ENCODE measurements at regions not wholly inside any gene's neighbourhood (a gene's known extent, or its start where the extent isn't known, plus 50 kb on each side); places are given as distances from the start of the nearest gene placed in this dataset.

DNA sequence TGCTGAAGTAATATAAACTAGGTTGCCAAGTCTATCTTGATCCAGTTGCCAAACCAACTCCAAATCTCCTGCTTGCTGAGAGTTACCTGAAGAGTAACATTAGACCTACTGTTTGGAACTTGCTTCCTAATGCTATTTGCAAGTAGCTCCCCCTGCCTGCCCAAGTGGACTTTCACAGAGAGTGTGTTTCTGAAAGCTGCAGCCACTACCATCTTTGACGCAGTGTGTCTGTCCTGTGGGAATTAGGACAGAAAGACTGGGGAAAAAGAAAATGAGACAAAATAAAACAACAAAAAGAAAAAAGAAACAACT is 195.0 kb upstream of the HS3ST1 start:
- no peaks in the 10 kb centered on the region for H3K36me3 Mint-ChIP-seq
- H3K27ac Mint-ChIP-seq, result no peak overlapping the region
- DNase-seq (ENCODE audit: low spot score in 2 of 2) (no peak), ATAC-seq (no peak)
- H3K9me3 Mint-ChIP-seq, result peaks cover 0 to 4% of the 10 kb centered on the region in 2 donors

DNA sequence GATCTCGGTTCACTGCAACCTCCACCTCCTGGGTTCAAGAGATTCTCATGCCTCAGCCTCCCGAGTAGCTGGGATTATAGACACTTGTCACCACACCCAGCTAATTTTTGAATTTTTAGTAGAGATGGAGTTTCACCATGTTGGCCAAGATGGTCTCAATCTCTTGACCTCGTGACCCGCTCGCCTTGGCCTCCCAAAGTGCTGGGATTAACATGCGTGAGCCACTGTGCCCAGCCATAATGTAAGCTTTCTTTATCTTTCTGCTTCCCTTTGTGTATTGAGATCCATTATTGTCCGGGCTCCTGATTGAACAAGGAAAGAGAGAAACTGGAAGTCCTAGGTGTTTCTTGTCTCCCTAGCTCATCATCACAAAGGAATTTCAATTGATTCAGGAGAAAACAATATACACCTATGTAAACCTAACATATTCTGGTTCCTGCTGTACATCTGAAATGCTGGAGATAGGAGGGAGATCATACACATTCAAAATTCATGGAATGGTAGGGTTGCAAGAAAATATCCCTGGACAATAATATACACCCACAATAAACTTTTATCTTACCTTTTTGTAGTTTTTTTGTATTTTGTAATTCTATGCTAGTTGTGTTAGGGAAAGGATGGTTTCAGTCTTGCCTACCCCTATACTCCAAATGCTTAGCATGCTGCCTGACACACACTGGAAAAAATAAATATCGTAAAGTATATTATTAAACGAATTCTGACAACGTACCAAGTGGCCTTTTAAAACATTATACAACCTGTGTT is 194.4 kb upstream of the HS3ST1 start:
- Mint-ChIP-seq H3K9me3 (peaks cover 0 to 4% of the 10 kb centered on the region in 2 donors), H3K36me3 (no peaks in the 10 kb centered on the region), H3K27ac (no peak overlapping the region)
- ATAC-seq (no peak), DNase-seq (ENCODE audit: low spot score in 2 of 2) (no peak)

DNA sequence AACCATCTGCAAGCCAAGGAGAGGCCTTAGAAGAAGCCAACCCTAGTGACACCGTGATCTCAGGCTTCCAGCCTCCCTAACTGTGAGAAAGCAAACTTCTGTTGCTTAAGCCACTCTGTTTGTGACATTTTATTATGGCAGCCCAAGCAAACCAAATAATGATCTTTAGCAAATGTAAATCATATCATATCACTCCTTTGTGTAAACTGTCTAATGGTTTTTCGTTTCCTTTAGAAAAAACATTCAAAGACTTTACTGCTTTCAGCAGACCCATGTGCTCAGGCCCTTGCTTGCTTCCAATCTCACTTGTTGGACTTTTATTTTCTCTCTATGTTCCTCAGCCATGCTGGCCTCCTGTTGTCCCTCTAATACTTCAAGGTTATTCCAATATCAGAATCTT is 192.2 kb upstream of the HS3ST1 start:
- Mint-ChIP-seq H3K9me3 (no peaks in the 10 kb centered on the region), H3K27ac (no peak overlapping the region), H3K36me3 (no peaks in the 10 kb centered on the region)
- no peak for DNase-seq (ENCODE audit: low spot score in 2 of 2)
- ATAC-seq, result no peak

DNA sequence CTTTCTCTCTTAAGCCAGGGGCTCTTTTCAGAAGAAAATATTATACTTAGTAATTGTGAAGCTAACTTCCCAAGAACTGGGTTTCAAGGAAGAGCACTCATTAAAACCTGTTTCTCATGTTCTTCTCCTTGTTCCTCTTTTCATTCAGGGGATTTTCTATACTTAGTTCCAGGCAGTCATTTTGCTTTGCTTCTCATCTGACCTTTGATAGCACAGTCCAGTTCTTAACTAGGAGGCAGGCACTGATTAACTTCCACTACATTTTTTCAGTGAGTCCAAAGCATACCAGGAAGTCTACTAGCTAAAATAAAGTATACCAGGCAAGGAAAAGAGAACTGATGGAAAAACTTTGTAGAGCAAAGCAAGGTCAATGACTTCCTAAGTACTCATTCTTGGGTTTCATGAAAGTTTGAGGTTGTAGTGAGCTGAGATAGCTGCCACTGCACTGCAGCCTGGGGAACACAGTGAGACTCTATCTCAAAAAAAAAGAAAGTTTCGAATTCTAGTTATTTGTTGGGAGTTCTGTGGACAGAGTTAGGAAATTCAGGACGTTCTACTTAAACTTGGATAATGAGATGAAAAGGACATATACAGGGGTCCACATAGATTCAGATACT is 190.1 kb upstream of the HS3ST1 start:
- Mint-ChIP-seq H3K9me3 (no peaks in the 10 kb centered on the region), H3K27ac (no peak overlapping the region), H3K36me3 (no peaks in the 10 kb centered on the region)
- DNase-seq (ENCODE audit: low spot score in 2 of 2) (no peak), ATAC-seq (no peak)

DNA sequence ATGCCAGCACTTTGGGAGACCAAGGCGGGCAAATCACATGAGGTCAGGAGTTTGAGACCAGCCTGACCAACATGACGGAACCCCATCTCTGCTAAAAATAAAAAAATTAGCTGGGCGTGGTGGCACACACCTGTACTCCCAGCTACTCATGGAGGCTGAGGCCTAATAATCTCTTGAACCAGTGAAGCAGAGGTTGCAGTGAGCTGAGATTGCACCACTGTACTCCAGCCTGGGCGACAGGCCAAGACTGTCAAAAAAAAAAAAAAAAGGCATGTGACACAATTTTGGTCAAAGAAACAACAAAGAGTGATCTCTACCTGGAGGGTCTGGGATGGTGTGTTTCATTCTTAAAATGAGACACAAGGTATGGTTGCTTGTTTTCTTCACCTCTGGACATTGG is 188.2 kb upstream of the HS3ST1 start:
- no peak overlapping the region for H3K27ac Mint-ChIP-seq
- H3K36me3 Mint-ChIP-seq, result no peaks in the 10 kb centered on the region
- DNase-seq (ENCODE audit: low spot score in 2 of 2) (no peak), ATAC-seq (no peak)
- H3K9me3 Mint-ChIP-seq, result no peaks in the 10 kb centered on the region

DNA sequence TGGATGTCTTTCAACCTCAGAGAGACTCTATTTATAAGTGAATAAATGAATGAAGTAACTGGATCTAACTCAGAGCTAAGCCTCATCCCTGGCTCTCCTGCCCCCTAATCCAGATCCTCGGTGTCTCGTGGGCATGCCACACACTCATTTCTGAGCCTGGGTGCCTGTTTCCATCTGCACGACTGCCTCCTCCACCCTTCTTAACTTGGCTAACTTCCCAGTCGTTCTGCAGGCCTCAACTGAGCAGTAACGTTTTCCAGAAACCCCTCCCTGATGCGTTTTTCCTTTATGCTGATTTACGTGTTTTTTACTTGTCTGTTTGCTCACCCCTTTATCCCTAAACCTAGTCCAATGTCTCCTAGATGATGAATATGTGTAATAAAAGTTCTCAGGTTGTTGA is 186.9 kb upstream of the HS3ST1 start:
- DNase-seq (ENCODE audit: low spot score in 2 of 2) (no peak), ATAC-seq (no peak)
- Mint-ChIP-seq H3K36me3 (no peaks in the 10 kb centered on the region), H3K9me3 (no peaks in the 10 kb centered on the region), H3K27ac (no peak overlapping the region)

DNA sequence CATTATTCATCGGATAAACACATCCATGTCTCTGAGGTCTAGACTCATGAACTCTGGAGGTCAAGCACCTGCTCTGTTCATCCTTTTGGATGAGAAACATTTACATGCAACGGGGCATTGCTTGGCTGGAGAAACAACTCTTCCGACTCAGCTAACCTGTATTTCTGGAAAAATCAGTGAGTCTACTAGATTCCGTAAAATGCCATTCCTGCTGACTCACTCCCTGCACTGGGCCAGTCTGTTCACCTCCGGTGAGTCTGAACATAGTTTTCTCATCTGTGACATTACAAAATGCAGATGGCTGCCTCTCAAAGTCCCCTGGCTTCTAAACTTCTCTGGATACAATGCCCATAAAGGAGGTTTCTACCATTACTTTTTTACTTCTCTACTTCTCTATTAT is 185.7 kb upstream of the HS3ST1 start:
- no peak for ATAC-seq
- Mint-ChIP-seq H3K27ac (no peak overlapping the region), H3K36me3 (no peaks in the 10 kb centered on the region), H3K9me3 (no peaks in the 10 kb centered on the region)
- no peak for DNase-seq (ENCODE audit: low spot score in 2 of 2)

DNA sequence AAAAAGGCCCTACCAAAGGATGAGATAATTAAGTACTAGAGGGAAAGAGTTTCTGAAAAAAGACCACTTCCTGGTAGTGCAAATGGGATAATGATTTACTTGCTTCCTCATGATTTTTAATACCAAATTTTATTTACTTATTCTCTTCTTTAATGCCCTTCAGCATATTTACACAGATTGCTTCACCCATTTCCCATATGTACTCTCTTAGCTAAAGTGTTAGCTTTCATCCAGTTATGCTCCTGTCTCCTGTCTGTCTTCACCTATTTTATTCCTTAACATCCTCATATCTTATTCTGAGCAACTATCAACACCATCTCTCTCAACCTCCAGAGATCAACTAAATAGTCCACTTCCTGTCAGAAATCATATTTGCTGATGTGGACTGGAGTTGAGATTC is 183.2 kb upstream of the HS3ST1 start:
- Mint-ChIP-seq H3K27ac (no peak overlapping the region), H3K9me3 (no peaks in the 10 kb centered on the region), H3K36me3 (no peaks in the 10 kb centered on the region)
- ATAC-seq (no peak), DNase-seq (ENCODE audit: low spot score in 2 of 2) (no peak)

DNA sequence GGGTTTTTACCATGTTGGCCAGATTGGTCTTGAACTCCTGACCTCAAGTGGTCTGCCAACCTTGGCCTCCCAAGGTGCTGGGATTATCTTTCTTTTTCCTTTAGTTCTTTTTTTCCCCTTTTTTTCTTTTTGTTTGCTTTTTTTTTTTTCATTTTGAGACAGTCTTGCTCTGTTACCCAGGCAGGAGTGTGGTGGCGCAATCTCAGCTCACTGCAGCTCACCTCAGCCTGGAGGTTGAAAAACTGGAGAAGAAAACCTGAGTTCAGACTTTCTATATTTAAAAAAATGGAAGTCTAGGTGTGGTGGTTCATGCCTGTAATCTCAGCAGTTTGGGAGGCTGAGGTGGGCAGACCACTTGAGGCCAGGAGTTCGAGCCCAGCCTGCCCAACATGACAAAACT is 181.1 kb upstream of the HS3ST1 start:
- no peak for DNase-seq (ENCODE audit: low spot score in 2 of 2)
- Mint-ChIP-seq H3K36me3 (no peaks in the 10 kb centered on the region), H3K27ac (no peak overlapping the region), H3K9me3 (no peaks in the 10 kb centered on the region)
- no peak for ATAC-seq

DNA sequence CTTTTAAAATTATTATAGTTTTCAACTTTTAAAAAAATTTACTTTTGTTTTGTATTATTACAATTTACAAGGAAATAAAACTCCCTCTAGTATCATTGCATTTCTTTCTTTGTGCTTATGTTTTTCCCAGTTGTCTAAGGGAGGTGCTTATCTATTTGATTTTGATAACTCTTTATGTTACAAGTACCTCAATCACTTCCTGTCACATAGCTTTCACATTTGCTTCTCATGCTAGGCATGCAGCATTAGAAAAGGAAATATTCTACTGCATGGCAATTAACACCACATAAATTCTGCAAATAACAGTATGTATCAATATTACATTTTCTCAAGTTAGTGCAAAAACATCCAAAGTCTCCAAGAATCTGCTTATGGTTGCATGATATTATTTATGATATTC is 180.3 kb upstream of the HS3ST1 start:
- no peaks in the 10 kb centered on the region for H3K36me3 Mint-ChIP-seq
- H3K9me3 Mint-ChIP-seq, result no peaks in the 10 kb centered on the region
- ATAC-seq (no peak), DNase-seq (ENCODE audit: low spot score in 2 of 2) (no peak)
- no peak overlapping the region for H3K27ac Mint-ChIP-seq

DNA sequence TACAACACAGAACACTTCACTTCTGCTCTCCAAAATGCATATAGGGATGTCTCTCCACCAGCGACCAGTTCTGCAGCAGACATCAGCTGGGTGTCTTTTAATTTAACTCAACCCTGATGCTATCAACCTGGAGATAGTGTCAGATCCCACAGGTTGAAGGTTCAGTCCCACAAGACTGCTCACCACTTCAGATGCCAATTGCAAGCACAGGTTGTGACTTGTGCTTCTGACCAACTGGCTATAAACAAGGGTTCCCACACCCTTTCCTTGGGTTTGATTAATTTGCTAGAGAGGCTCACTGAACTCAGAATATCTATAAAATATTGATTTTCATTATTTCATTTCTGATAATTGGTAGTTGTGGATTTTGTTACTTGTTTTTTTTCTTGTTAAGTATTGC is 177.4 kb upstream of the HS3ST1 start:
- DNase-seq (ENCODE audit: low spot score in 2 of 2) (no peak), ATAC-seq (no peak)
- Mint-ChIP-seq H3K27ac (no peak overlapping the region), H3K36me3 (no peaks in the 10 kb centered on the region), H3K9me3 (no peaks in the 10 kb centered on the region)

DNA sequence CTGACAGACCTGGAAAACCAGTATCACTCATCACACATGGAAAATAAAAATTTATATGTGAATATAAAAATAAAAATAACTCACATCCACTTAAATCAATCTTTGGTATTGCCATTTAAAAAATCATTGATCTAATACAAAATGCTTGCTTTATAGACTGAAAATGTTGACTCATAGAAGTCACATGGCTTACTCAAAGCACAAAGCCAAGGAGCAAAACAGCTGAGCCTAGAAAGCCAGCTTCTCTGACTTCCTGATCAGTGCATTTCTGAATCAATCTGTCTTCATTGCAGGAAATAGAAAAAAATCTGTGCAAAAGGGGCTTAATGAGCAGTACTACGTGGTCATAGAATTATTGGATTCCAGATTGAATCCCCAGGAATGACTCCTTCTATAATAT is 176.9 kb upstream of the HS3ST1 start:
- no peaks in the 10 kb centered on the region for H3K36me3 Mint-ChIP-seq
- ATAC-seq, result no peak
- DNase-seq (ENCODE audit: low spot score in 2 of 2), result no peak
- no peaks in the 10 kb centered on the region for H3K9me3 Mint-ChIP-seq
- no peak overlapping the region for H3K27ac Mint-ChIP-seq

DNA sequence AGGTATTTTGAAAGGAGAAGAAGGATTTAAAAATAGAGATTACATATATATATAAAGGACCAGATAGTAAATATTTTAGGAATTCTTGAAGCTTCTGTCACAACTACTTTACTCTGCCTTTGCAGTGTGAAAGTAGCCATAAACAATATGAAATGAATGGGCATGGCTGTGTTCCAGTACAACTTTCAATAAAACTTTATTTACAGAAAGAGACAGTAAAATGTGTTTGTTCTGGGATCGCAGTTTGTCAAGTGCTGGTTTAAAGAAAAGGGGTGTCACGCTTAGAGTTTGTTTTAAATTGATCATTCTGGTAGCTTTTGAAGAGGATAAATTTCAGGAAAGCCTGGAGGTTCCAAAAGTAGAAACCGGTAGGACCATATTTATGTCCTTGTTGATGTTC is 176.1 kb upstream of the HS3ST1 start:
- H3K36me3 Mint-ChIP-seq, result no peaks in the 10 kb centered on the region
- DNase-seq (ENCODE audit: low spot score in 2 of 2) (no peak), ATAC-seq (no peak)
- H3K27ac Mint-ChIP-seq, result no peak overlapping the region
- H3K9me3 Mint-ChIP-seq, result no peaks in the 10 kb centered on the region

DNA sequence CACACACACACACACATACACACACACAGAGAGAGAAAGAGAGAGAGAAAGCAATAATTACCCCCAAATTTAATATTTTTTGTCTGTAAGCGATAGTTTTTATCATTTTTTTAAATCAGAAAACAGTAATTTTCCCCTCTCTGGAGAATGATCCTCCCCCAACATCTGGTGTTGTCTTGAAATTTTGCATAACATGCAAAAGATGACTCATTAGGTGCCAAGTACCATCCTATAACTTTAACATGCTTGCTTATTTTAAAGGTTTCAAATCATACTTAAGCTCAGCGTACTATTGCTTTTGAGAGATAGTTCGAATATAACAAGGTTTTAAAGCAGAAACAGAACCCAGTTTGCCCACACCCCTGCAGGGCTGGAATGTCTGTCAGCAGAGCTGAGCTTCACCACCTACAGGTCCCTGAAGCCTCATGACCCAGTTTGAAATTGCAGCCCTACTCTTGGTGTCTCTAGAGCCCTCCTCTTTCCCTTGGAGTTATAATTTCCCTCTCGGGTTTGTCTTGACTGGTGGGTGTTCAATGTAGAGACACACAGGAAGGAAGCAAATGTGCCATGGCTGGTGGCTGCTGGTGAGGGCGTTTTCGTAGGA is 175.0 kb upstream of the HS3ST1 start:
- Mint-ChIP-seq H3K36me3 (no peaks in the 10 kb centered on the region), H3K27ac (no peak overlapping the region), H3K9me3 (no peaks in the 10 kb centered on the region)
- DNase-seq (ENCODE audit: low spot score in 2 of 2), result no peak
- ATAC-seq, result no peak

DNA sequence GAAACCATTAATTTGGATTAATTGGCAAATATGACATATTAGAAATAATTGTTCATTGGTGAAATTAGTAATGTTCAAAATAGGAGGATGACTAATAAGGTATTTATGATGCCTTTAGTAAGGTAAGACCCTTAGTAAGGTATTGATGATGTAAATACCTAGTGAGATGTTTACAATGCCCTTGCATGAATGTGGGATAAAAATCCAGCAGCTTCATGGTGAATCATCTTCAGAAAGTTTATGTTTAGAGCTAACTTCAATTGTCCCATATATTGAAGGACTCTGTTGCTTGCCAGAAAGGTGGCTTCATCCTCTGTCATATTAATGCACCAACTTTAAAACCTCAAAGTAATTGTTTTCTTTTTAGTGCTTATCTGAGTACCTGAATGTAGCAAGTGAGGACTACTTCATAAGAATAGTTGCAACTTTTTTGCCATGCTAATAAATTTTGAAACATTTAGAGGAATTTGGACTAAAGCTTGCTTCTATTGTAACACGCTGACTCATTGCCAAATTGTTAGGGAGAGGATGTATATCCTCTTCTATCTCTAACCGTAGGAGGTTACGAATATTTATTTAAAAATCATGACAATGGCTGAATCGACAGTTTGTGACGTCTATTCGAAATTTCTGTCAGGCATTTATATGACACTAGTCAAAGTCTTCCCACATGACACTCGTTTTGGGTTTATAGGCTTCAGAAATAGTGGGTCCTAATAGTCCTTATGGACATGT is 174.1 kb upstream of the HS3ST1 start:
- Mint-ChIP-seq H3K36me3 (no peaks in the 10 kb centered on the region), H3K9me3 (no peaks in the 10 kb centered on the region), H3K27ac (no peak overlapping the region)
- no peak for DNase-seq (ENCODE audit: low spot score in 2 of 2)
- no peak for ATAC-seq

DNA sequence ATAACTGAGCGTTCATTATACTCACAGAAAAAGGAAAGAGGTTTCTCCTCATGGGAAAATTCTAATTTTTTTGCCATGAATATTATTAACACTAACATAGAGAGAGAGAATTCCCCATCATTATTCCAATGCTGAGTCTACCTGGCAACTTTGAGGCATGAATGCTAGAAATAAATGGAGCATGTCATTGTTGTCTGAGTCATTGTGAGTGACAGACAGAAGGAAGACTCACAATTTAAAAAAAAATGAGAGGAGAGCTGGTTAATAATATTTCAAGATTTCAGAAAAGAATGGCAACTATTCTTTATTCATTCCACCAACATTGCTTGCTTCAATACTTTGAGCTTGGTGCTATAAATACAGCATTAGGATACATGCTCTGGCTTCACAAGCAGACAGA is 170.4 kb upstream of the HS3ST1 start:
- Mint-ChIP-seq H3K9me3 (no peaks in the 10 kb centered on the region), H3K36me3 (no peaks in the 10 kb centered on the region), H3K27ac (no peak overlapping the region)
- DNase-seq (ENCODE audit: low spot score in 2 of 2) (no peak), ATAC-seq (no peak)

DNA sequence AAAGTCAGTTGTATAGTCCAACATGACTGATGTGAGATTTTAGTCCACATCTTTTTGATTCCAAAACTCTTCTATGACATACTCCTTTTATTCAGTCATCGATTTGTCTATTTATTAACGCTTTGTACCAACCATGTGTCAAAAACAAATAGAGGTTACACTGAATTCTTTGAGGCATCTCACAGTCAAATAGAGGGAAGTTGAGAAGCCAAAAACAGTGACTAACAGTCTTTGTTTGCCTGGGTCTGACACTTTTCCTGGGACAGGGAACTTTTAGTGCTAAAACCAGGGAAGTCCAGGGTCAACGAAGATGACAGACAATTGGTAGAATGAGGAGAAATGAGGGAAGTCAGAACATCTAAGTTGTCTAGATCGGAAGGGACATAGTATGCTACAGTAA is 169.9 kb upstream of the HS3ST1 start:
- no peak overlapping the region for H3K27ac Mint-ChIP-seq
- ATAC-seq (no peak), DNase-seq (ENCODE audit: low spot score in 2 of 2) (no peak)

DNA sequence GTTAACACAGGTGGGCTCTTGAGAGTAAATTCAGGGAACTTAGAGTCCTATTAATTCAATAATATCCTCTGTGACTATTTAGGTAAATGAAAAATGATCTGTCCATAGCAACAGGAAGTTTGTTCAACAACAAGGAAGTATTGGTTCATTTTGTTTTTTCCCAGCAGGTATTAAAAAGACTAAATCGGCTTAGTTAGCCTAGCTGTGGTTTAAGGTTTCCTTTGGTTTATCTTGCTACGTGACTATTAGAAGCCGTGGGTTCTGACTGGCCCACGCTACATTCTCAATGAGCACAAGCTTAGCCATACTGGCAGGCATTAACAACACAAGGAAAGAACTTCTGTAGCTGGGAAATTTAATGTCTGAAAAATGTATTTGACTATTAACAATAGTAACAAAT is 168.8 kb upstream of the HS3ST1 start:
- DNase-seq (ENCODE audit: low spot score in 2 of 2) (no peak), ATAC-seq (no peak)
- Mint-ChIP-seq H3K9me3 (no peaks in the 10 kb centered on the region), H3K27ac (no peak overlapping the region), H3K36me3 (no peaks in the 10 kb centered on the region)

More for the DNA sequence above, 169.9 kb upstream of the HS3ST1 start:
- Mint-ChIP-seq H3K9me3 (no peaks in the 10 kb centered on the region), H3K36me3 (no peaks in the 10 kb centered on the region)
